Ascending aorta (tissue), 2 donors: ENCODE measurements at regions not wholly inside any gene's neighbourhood (a gene's known extent, or its start where the extent isn't known, plus 50 kb on each side); places are given as distances from the start of the nearest gene placed in this dataset.

Source experiments
- DNase-seq, 2 donors: peaks; one replicate each; pipeline ENCODE4 v3.0.0-alpha.2; 2019; ENCODE audit warnings: low spot score in 2 of 2
- H3K27ac ChIP-seq, 2 donors: fragments of 200-600 bp; sonication (generic); one replicate each; pipeline ENCODE4 v1.5.1; 2016 to 2017; ENCODE audit warnings: mild to moderate bottlenecking in 1 of 2
- H3K27me3 ChIP-seq: fragments of 200-600 bp; sonication (generic); one replicate; pipeline ENCODE4 v1.5.1; 2017
- H3K36me3 ChIP-seq, 2 donors: fragments of 200-600 bp; sonication (generic); one replicate each; pipeline ENCODE4 v1.5.1; 2016
- H3K4me1 ChIP-seq, 2 donors: fragments of 200-600 bp; sonication (generic); one replicate each; pipeline ENCODE4 v1.5.1; 2016 to 2017; ENCODE audit warnings: mild to moderate bottlenecking in 1 of 2
- H3K4me3 ChIP-seq, 2 donors: fragments of 200-600 bp; sonication (generic); one replicate each; pipeline ENCODE4 v1.5.1; 2016 to 2017; ENCODE audit warnings: mild to moderate bottlenecking in 1 of 2
- H3K9me3 ChIP-seq, 2 donors: fragments of 200-600 bp; sonication (generic); one replicate each; pipeline ENCODE4 v1.5.1; 2016
- CTCF ChIP-seq, 3 experiments: fragments of 200-600 bp in 2 of 3; fragments of 450-650 bp in 1 of 3; sonication (generic) in 2 of 3; IDR thresholded peaks; one replicate each; pipeline ENCODE4 v1.5.1; 2016 to 2019; ENCODE audit warnings: antibody characterized with exemption in 3 of 3, mild to moderate bottlenecking in 1 of 3, moderate library complexity in 1 of 3
- intact Hi-C: fragments of 100-400 bp; cut with DNase I; formaldehyde crosslinking; loops from one replicate; pipeline ENCODE4 v1.15.1; 2023

GRCh38 chr7:155187061-155187785 is 110.5 kb upstream of the INSIG1 start:
- peak in 1 of 2 donors; percentile 19 for DNase-seq
- no peak for TF ChIP-seq CTCF (IDR thresholded peaks at IDR 0.05)
- Histone ChIP-seq H3K36me3 (no peaks in the 10 kb centered on the region), H3K27me3 (no peaks in the 10 kb centered on the region), H3K4me3 (no peak overlapping the region), H3K4me1 (no peaks in the 10 kb centered on the region), H3K27ac (no peak overlapping the region), H3K9me3 (peaks cover 0 to 17% of the 10 kb centered on the region in 2 donors)
- intact Hi-C loops: no loop called here

GRCh38 chr7:155188357-155188756 is 109.3 kb upstream of the INSIG1 start:
- TF ChIP-seq CTCF (IDR thresholded peaks at IDR 0.05): no peak
- intact Hi-C loops: no loop called here
- no peak overlapping the region for H3K27ac ChIP-seq
- H3K4me3 ChIP-seq: no peak overlapping the region
- H3K27me3 ChIP-seq: no peaks in the 10 kb centered on the region
- no peaks in the 10 kb centered on the region for H3K4me1 ChIP-seq
- H3K9me3 ChIP-seq: peaks cover 0 to 17% of the 10 kb centered on the region in 2 donors
- peak in 1 of 2 donors; percentile 16 for DNase-seq
- no peaks in the 10 kb centered on the region for H3K36me3 ChIP-seq

GRCh38 chr7:155188821-155189581 is 108.7 kb upstream of the INSIG1 start:
- Histone ChIP-seq H3K4me1 (no peaks in the 10 kb centered on the region), H3K36me3 (no peaks in the 10 kb centered on the region), H3K9me3 (peaks cover 0 to 17% of the 10 kb centered on the region in 2 donors), H3K4me3 (no peak overlapping the region), H3K27me3 (no peaks in the 10 kb centered on the region), H3K27ac (no peak overlapping the region)
- intact Hi-C loops: no loop called here
- TF ChIP-seq CTCF (IDR thresholded peaks at IDR 0.05): no peak
- peak in 1 of 2 donors; percentile 44 for DNase-seq

- H3K36me3 ChIP-seq: no peaks in the 10 kb centered on the region
- no peak overlapping the region for H3K4me3 ChIP-seq
- no peak for TF ChIP-seq CTCF (IDR thresholded peaks at IDR 0.05)
- H3K9me3 ChIP-seq: peaks cover 0 to 14% of the 10 kb centered on the region in 2 donors
- H3K4me1 ChIP-seq: no peaks in the 10 kb centered on the region
- intact Hi-C loops: no loop called here
- no peaks in the 10 kb centered on the region for H3K27me3 ChIP-seq
- DNase-seq: peak in 1 of 2 donors; percentile 48
- H3K27ac ChIP-seq: no peak overlapping the region
Observed at GRCh38 chr7:155189590-155189989, 108.1 kb upstream of the INSIG1 start.

GRCh38 chr7:155190688-155191087 is 107.0 kb upstream of the INSIG1 start:
- Histone ChIP-seq H3K9me3 (peaks cover under 1 to 3% of the 10 kb centered on the region in 2 donors), H3K27me3 (no peaks in the 10 kb centered on the region), H3K36me3 (no peaks in the 10 kb centered on the region), H3K4me1 (no peaks in the 10 kb centered on the region), H3K27ac (no peak overlapping the region), H3K4me3 (no peak overlapping the region)
- peak; percentile 74 to 91 (median 86) for TF ChIP-seq CTCF (IDR thresholded peaks at IDR 0.05)
- peak in 1 of 2 donors; percentile 75 for DNase-seq
- intact Hi-C loops: loop anchor here (1.0 to 2.0 kb wide), 2 partner anchors 106 to 155 kb away; partner anchors contain the start of gene INSIG1
